ENCODE measurements at regions not wholly inside any gene's neighbourhood (a gene's known extent, or its start where the extent isn't known, plus 50 kb on each side); places are given as distances from the start of the nearest gene placed in this dataset.
A peak's percentile ranks its signal among the peaks of the same experiment; 100 is the strongest.

DNA sequence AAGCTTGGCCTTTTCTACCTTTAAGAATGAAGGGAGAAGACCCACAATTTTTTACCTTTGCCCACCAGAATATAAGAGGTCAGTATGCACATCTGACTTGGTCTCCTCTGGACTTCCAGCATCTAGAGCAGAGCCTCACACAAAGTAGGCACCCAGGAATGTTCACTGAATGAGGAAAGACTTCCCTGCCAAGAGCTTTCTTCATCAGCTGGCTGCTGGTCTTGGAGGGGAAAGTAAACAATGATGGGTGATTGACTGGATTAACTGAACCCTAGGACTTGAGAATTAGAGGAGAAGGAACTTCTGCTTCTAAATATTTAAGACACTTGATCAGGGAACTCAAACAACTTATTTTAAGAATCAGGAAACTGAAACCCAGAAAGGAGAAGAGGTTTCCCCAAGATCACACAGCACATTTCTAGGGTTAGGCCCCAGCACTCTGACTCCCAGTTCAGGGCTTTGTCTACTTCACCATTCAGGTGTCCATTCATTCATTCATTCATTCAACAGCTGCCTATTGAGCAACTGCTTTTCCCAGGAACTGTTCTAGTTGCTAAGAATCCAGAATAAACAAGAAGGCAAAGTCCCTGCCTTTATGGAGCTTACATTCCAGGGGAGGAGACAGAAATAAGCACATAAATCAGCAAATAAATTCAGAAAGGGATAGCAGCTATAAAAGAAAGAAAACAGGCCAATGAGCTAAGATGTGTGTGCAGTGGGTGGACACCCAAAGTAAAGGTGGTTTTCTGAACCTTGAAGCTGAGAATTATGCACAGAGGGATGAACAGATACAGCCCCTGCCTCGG, 216.9 kb upstream of the LRFN2 start:
- TF ChIP-seq, protein P1, sequence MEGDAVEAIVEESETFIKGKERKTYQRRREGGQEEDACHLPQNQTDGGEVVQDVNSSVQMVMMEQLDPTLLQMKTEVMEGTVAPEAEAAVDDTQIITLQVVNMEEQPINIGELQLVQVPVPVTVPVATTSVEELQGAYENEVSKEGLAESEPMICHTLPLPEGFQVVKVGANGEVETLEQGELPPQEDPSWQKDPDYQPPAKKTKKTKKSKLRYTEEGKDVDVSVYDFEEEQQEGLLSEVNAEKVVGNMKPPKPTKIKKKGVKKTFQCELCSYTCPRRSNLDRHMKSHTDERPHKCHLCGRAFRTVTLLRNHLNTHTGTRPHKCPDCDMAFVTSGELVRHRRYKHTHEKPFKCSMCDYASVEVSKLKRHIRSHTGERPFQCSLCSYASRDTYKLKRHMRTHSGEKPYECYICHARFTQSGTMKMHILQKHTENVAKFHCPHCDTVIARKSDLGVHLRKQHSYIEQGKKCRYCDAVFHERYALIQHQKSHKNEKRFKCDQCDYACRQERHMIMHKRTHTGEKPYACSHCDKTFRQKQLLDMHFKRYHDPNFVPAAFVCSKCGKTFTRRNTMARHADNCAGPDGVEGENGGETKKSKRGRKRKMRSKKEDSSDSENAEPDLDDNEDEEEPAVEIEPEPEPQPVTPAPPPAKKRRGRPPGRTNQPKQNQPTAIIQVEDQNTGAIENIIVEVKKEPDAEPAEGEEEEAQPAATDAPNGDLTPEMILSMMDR (conservative IDR thresholded peaks at IDR 0.05; ENCODE audit: low read length): no peak
- H3K4me3 ChIP-seq (ENCODE audit: low read length): no peak overlapping the region
- DNase-seq (ENCODE audit: low read depth): peak; percentile 8

DNA sequence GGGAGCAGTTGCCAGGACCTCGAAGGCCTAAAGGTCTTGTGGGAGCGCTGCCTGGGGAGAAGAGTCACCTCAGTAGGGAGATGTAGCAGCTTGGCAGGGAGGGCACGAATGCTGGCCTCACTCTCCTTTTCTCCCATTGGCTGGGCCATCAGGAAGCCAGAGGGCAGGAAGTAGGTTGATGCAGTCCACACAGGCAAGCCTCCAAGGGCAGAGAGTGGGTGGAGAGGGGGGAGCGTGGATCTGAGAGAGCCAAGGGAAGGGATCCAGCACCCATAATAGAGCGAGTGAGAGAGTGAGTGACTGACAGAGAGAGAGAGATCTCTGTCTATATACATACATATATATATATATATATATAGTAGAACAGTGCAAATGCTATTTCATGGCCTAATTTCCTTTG, 215.3 kb upstream of the LRFN2 start:
- TF ChIP-seq, protein P1 (conservative IDR thresholded peaks at IDR 0.05; ENCODE audit: low read length): no peak
- no peak overlapping the region for H3K4me3 ChIP-seq (ENCODE audit: low read length)
- DNase-seq (ENCODE audit: low read depth): no peak

GRCh38 chr6:40799296-40800140, 212.4 kb upstream of the LRFN2 start:
- TF ChIP-seq, protein P1 (conservative IDR thresholded peaks at IDR 0.05; ENCODE audit: low read length): no peak
- H3K4me3 ChIP-seq (ENCODE audit: low read length): no peak overlapping the region
- no peak for DNase-seq (ENCODE audit: low read depth)

DNA sequence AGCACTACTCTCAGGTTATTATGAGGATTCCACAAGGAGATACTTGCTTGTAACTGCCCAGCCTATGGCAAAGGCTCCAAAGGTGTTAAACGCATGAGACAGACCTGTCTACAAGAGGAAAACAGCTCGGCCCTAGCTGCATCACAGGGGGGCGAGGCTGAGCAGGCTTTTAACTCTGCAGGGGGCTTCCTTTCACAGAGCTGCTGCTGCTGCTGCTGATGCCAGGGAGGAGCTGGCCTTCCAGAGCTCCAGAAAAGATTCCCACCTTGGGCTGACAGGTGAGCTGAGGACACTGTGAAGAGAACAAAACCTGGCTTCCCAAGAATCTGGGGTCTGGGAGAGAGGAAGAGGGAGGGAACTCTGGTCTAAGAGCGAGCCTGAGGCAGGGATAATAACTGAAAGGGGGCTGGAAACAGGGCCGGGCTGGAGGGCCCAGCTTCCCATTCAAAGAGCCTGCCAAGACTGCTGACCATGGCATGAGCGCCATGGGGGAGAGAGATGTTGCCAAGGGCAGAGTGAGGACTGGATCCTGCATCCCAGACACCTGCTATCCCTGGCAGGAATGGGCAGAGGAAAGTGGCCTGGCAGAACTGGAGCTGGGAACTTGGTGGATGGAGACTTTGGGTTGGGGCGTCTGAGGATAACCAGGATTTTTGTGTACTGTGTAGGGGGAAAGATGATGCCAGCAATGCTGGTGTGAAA, 211.1 kb upstream of the LRFN2 start:
- TF ChIP-seq, protein P1 (conservative IDR thresholded peaks at IDR 0.05; ENCODE audit: low read length): no peak
- no peak overlapping the region for H3K4me3 ChIP-seq (ENCODE audit: low read length)
- no peak for DNase-seq (ENCODE audit: low read depth)

DNA sequence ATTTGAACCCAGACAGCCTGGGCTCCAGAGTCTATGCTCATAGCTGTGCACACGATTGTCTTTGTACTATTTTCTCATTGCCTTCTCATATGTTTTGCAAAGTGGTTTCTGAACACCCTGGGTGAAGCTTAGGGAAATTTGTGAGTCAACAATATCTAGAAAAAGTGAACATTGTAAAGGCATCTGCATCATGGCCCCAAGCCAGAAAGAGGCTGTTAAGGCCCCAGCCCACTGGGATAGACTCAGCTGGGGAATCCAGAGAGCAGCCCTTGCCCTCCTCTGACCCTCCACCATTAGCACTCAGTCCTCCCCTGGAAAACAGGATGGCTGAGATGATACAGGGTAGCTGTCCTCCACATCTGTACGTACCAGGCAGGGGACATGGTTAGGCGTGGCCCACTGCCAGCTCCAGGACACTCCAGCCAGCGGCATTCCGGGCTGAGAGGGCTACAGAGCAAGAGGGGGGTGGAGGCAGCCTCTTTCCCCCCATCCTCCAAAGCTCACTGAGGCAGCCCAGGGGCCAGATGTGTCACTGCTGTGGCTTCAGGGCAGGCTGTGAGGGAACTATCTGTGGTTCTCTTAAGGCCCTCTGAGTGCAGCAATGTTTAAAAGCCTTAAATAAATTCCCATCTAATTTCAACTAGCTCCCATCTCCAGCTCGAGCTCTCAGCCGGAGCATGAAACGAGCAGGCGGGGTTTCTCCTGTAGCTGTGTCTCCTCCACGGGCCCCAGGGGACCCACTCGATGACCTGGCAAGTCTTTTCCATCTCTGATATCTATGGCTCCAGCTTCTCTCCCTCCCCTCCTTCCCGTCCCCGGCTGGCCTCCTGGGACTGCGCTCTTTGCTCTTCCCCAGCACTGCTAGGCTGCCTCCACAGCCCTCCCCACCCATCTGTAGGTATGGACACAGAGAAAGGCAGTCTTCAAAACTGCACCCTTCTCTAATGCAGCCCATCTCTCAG, 209.4 kb upstream of the LRFN2 start:
- no peak overlapping the region for H3K4me3 ChIP-seq (ENCODE audit: low read length)
- TF ChIP-seq, protein P1 (conservative IDR thresholded peaks at IDR 0.05; ENCODE audit: low read length): no peak
- peak; percentile 43 for DNase-seq (ENCODE audit: low read depth)

GRCh38 chr6:40794586-40794985, 207.4 kb upstream of the LRFN2 start:
- no peak overlapping the region for H3K4me3 ChIP-seq (ENCODE audit: low read length)
- no peak for DNase-seq (ENCODE audit: low read depth)
- TF ChIP-seq, protein P1 (conservative IDR thresholded peaks at IDR 0.05; ENCODE audit: low read length): no peak
